ENCODE measurements at regions not wholly inside any gene's neighbourhood (a gene's known extent, or its start where the extent isn't known, plus 50 kb on each side); places are given as distances from the start of the nearest gene placed in this dataset.
"Not testable (repeated sequence)": the region's sequence is repeated elsewhere in the genome, so short reads cannot be mapped to it uniquely, and the experiment has no call there.

DNA sequence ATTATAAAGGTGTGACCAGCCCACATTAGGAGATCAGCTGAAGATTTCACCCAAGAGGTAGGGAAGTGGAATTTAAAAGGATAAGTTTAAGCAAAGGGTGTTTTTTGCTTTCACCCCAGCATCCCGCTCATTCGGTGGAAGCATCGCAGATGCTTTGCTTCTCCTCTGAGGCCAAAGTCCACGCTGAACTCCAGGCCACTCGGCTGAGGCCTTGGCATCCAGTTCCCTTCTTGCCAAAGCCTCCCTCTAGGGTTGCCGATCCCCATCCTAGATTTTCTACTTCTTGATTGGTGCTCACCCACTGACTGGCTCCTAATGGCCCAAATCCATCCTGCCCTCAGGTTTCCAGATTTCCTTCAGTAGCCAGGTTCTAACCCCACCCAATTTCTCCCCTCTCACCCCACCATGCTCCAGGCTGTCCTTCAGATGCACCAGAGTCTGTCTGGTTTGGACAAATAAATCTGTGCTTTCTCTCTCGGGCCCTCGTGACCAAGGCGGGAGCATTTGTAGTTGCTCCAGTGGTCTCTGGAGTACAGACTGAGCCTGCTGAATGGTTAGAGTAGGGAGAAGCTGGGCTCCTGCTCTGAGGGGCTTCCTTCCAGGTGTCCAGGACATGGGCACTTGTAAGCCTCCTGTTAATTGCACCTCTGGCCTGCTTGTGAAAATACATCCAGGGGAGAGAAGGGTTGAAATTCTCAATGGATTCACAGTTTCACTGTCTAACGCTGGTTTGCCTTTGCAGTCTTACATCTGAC is 193.2 kb downstream of the C1orf94 start:
- no peak for DNase-seq (ENCODE audit: low read depth in 2 of 2)

DNA sequence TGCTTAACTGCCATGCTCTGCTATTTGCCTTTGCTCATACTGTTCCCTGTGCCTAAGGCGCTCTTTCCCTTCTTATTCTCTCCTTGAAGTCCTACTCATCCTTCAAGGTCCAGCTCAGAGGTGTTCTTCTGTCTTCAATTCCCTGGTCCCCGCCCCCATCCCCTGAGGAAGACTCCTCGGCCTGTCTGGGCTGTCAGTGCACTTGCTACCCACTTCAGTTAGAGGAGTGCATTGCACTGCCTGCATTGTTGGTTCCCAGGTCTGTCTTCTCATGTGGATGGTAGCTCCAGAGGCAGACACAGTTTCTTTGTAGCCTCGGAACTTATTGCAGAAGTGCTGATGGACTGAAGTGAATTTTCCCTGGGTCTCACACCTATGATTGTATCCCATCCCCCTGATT is 194.0 kb downstream of the C1orf94 start:
- DNase-seq (ENCODE audit: low read depth in 2 of 2) = no peak

DNA sequence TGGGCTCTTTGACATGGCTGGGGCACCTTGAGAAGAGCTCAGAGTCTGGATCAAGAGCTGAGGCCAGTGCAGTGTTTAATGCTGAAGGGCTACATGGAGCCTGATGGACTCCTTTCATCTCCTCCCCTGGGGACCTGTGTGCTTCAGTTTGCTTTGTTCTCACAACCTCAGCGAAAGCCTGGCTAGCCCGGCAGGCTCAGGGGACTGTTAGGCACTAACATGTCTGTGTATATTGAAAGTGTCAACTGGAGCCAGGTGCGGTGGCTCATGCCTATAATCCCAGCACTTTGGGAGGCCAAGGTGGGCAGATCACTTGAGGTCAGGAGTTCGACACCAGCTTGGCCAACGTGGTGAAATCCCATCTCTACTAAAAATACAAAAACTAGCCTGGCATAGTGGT is 194.5 kb downstream of the C1orf94 start:
- not testable (repeated sequence) for DNase-seq (ENCODE audit: low read depth in 2 of 2)

DNA sequence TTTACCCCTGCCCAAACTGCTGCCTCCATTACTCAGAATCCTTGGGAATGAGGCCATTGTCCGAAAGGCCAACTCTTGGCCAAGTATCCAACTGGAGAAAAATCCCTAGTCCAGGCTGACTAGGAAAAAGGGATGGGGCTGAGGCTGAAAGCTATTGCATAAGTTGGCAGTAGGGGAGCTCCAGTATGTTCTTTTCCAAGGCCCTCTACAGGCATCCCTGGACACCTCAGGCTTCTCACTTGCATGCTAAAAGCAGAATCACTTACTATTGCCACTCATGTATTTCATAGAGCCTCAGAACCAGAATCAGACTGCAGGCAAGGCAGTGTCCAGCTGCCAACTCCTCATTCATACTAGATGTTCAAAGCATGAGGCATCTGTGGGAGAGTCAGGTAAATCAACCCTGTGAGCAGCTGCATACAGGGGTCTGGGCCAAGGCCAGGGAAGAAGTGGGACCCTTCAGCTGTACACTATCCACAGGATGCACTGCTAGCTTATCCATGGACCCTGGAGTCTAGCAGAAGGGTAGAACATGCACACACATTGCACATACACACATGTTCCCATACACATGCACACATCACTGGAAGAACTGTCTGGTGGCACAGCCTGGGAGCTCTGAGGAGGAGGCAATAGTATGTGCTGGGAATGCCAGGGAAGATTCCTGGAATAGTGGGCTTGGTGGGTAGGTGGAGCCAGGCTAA is 195.3 kb downstream of the C1orf94 start:
- DNase-seq (ENCODE audit: low read depth in 2 of 2) = no peak

DNA sequence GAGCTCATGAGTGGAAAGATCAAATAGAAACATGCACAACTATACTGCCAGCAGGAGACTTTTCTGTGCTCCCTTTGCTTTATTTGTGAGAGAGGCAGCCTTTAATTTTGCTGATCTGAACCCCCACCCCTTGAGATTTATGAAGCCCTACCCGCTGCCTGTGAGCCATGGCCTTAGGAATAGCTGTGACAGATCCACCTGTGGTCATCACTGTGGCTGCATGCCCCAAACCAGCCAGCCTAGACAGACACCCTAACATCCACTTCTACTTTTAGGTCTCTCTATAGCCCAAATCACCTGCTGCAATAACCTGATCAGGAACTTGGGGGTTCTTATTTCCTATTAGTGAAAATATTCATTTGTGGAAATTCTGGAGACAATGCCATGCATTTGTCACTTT is 196.2 kb downstream of the C1orf94 start:
- DNase-seq (ENCODE audit: low read depth in 2 of 2) = no peak

DNA sequence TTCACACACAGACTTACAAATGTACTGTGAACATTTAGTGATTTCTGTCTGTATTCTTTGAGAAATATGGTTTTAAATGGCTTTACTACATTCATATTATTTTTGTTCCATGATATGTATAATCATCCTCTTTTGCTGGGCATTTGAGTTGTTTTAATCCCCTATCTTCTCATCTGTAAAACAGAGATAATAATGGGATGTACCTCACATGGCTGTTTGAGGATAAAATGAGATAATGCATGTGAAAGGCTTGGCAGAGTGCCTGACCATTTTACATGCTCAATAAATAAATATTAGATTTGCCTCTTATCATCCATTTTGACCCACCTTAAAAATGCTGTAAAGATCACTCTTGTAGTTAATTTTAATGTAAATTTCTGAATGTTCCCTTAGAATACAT is 197.2 kb downstream of the C1orf94 start:
- DNase-seq (ENCODE audit: low read depth in 2 of 2) = no peak

DNA sequence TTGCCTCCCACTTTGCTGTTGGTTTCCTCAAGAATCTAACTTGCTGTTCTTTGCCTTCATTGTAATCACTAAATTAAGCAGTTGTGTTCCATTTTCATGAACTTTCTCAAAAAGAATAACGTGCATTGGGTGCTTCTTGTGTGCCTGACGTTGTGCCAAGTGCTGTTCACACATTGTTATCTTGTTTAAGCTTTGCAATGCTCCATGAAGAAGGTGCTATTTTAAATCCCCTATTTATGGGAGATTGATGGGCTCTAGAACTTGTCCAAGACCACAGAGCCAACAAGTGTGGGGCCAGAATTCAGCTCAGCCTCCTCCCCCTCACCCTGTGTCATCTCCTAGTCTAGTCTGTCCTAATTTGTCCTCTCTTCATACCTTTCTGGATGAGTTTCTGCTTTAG is 199.8 kb downstream of the C1orf94 start:
- no peak for DNase-seq (ENCODE audit: low read depth in 2 of 2)

DNA sequence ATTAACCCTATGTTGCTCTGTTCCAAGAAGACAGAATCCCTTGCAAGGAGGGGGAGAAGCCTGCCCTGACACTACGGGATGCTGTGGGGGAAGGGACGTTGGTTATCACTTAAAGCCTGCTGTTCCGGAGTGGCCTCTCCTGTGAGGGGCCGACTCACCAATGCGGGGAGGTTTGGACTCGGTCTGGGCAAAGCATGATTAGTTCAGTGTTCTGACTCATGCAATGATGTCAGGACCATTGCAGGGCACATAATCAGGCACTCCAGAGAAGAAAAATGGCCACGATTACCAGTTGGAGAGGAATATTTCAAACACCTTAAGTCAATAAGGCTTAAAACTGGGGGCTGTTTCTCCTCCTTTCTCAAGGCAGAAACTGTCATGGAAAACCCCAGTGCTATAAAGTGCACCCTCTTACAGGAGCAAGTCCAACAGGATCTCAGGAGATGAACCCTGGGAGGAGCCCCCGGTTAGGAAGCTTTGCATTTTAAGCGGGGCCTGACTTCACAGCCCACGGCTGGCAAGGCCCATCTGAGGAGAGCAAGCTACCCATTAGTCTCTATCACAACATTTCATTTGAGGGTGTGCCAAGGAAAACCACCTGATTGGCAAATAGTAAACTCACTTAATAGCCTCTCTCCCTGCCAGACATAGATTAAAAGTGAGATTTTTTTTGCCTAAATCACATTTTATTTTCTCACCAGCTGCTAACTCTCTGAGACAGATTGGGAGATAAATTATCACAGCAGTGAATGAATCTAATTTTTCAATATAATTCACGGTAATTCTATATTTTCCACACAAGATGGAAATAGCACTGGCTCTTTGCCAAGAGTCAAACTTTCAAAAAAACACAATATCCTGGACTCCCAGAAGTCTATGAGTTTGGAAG is 202.5 kb downstream of the C1orf94 start:
- DNase-seq (ENCODE audit: low read depth in 2 of 2) = no peak

DNA sequence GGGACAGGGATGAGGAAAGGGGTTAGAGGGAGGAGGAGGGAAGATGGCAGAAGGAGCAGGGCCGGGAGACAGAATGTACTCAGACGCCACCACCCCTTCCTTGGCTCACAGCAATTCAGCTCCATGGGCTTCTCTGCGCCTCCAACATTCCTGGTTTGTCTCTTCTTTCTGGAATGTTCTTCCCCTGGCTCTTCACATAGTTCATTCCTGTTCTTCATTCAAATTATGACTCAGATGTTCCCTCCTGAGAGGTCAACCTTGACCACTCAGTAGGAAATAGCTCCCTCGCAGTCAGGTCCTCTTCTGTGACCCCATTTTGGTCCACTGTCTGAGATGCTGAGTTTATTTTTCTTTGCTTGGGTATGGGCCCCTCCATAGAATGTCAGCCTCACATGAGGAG is 203.2 kb downstream of the C1orf94 start:
- DNase-seq (ENCODE audit: low read depth in 2 of 2) = no peak

DNA sequence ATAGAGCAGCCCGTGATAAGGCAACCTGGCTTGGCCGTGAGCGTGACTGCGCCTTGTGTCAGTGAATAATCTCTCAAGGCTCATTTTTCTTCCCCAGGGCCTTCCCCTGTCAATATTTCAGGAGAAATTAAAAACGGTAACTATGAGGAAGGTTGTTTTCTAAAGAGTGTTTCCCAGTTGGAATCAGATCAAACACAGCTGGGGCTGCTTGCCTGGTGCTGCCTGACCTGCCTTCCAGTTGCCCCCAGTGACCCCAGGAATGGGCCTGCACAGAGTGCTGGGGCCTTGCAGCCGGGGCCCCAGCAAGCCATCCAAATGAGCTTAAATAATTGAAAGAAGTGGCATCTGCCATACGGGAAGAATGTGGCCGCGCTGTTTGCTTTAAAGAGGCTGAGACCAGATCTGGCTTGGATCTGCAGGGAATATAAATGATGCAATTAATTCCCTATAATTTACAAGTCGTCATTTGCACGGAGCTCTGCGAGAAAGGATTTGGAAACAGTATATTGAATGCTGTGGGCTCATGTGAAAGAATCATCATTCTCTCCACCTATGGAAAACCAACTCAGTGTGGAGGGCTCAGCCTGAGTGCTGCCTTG is 203.9 kb downstream of the C1orf94 start:
- no peak for DNase-seq (ENCODE audit: low read depth in 2 of 2)

DNA sequence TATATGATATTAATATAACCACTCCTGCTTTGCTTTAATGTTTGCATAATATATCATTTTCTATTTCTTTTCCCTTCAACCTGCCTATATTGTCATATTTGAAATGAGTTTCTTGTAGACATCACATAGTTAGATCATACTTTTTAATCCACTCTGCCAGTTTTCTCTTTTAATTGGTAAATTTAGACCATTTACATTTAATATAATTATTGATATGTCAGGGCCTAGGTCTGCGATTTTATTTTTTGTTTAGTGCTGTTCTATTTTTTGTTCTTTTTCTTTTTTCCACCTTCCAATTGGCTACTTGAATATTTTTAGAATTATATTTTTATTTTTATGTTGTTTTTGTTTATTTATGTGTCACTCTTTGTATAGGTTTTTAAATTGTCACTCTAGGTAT is 213.3 kb downstream of the C1orf94 start:
- no peak for DNase-seq (ENCODE audit: low read depth in 2 of 2)

DNA sequence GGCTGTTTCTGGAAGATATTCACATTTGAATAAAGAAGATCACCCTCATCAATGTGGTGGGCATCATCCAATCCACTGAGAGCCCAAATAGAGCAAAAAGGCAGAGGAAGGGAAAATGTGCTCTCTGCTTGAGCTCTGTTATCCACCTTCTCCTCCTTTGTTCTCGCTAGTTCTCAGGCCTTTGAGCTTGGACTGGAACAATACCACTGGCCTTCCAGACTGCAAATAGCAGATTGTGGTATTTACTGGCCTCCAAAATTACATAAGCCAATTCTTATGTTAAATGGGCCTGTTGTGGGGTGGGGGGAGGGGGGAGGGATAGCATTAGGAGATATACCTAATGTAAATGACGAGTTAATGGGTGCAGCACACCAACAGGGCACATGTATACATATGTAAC is 219.3 kb downstream of the C1orf94 start:
- no peak for DNase-seq (ENCODE audit: low read depth in 2 of 2)

DNA sequence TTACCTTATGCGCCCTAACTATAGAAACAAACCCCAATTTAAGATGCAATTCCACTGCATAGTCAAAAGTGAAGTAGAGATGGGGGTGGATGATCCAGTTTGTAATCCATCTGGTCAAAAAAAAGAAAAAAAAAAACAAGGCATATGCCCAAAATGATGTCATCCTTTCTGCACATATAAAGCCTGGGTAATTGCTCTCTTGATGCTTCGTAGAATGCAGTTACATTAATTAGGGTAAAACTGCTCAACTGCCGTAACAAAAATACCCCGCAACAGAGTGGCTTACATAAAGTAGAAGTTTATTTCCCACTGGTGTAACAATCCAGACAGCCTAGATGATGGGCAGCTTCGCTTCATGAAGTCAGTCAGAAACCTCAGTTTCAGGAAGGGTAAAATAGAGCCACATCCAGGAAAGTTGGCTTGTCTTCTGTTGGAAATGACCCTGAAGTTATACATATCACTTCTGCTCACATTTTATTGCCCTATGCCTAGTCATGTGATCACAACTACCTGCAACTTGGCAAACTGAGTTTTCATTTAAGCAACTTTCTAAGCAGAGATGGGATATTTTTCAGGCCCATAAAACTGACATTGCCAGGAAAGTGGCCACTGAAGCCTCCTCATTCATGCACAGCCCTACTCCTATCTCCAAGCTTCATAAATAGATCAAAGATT is 221.7 kb downstream of the C1orf94 start:
- DNase-seq (ENCODE audit: low read depth in 2 of 2) = no peak

DNA sequence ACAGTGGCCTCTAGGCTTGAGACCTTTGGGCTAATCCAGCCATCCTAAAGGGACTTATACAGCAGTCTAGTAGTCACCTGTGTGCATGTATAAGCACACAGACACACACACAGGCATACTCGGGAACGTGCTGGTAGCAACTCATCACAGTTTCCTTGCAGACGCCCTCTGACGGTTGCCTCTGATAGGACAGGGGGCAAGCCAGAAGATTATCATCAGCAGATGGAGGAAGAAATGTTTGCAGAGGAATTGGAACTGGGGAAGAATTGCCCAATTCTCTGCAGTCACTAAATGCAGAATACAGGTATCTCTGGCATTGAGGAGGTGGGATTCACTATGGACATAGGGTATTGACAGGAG is 222.2 kb downstream of the C1orf94 start:
- no peak for DNase-seq (ENCODE audit: low read depth in 2 of 2)

DNA sequence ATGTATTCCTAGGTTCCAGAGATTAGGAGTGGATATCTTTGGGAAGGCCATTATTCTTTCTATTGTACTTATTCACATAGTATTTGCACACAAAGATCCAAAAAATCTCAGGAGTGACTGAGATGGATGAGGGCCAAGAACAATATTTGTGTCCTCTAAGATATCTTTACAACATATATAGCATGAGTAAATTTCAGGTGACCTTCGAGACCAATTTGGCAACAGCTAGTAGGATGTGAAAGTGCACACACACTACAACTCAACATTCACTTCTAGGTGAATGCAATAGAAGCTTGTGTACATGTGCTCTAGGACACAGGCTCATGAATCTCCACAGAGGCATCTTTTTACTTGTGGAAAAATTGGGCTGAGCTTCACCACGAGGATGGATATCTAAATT is 224.0 kb downstream of the C1orf94 start:
- DNase-seq (ENCODE audit: low read depth in 2 of 2) = no peak

DNA sequence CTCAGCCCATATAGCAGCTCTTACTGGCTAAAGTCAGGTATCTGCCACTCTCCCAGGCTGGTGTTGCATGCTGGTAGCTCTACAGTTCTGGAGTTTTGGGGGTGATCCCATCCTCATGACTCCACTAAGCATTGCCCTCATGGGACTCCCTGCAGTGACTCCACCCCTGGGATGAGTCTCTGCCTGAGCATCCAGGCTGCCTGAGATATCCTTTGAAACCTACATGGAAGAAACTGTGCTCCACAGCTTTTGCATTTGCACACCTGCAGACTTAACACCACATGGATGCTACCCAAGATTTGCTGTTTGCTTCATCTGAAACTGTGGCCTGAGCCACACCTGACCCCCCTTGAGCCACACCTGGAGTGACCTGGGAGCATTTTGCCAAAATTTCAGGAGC is 226.4 kb downstream of the C1orf94 start:
- no peak for DNase-seq (ENCODE audit: low read depth in 2 of 2)

DNA sequence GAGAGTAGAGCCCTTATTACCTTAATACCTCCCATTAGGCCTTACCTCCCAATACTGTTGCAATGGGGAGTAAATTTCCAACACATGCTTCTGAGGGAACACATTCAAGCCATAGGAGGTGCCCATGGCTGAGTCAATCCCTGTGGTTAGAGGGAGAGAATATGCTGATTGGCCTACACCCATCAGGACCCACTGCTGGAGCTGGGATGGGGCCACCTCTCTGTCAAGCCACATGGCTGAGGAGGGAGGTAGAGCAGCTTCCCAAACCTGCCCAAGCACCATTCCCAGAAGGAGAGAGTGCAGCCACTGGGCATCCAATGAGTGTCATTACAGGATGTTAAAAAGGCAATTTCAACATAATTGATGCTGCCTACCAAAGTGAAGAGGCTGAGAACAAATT is 228.1 kb downstream of the C1orf94 start:
- no peak for DNase-seq (ENCODE audit: low read depth in 2 of 2)

DNA sequence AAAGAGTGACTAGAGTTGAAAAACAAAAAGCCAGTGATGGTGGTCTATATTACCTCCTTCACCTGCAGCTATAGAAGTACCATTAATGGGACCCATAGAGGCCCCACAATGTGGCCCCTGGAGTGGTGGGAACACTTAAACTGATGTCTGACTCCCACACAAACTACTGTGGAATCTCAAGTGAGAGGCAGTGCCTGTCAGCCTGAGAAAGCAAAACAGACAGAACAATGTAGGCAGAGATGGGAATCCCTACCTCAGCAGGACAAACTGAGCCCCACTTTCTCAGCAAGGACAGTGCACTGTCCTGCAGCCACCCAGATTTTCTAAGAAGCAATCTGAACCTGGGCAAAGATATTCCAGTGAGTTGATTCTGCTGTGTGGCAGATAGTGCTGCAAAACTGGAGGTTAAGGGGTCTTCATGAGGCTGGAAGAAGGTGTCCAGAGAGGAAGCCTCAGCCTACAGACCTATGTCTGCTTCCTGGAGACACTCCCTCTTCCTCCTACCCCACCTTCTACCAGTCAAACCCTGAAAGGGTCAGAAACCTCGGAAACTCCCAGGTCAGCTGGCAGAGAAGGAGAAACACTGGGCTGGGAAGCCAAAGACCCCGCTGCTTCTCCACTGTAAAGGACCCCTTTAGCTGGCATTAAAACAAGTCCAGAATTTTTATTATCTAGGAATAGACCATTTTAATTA is 228.7 kb downstream of the C1orf94 start:
- DNase-seq (ENCODE audit: low read depth in 2 of 2) = no peak

DNA sequence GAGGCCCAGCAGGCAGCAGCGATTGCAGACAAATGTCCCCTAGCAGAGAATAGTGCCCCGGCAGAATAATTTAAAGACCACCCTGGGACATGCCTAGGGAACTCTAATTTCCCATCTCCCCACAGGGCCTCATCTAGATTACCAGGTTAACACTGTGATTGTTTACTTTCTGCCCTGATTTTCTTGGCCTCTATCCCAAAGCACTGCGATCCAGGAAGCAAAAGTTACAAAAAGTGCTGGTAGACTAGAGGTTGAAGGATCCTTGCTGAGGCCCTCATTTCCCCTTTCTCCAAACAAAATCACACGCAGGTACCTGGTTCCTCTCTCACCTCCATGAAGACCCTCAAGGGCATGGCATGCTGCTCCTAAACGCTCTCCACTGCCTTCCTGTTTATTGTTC is 229.7 kb downstream of the C1orf94 start:
- DNase-seq (ENCODE audit: low read depth in 2 of 2) = no peak

DNA sequence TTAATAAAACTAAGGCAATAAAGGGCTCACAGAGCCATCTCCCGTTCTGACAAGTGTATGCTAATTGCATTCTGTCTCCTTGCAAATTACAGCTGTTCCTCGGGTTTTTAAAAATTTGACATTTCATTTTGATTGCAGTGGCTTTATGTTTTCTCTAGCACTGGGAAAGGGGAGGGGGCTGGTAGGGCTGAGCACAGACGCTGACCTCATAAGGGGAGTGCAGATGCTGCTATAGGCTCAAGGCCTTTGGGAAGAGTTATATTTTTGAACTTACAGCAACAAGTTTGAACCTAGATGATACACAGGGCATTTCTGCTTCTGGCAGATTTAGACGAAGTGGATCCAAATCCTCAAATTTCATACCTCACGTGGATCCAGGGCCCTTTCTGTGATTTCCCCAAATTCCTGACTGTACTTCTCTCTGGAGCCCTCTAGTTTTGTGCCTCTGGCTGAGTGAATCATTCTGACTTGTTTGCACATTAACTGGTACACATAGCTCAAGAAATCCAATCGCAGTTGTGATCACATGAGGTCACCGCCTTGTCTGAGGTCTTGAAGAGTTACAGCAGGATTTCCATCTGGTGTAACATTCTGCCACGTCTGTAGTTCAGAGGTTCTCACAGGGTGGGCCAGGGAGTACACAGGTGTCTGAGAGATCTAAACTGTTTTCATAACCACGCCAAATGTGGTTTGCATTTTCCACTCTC is 230.3 kb downstream of the C1orf94 start:
- DNase-seq (ENCODE audit: low read depth in 2 of 2) = no peak
